Endothelial cell of umbilical vein (primary cell): ENCODE measurements at regions not wholly inside any gene's neighbourhood (a gene's known extent, or its start where the extent isn't known, plus 50 kb on each side); places are given as distances from the start of the nearest gene placed in this dataset.

ENCODE experiments used
- BruUV-seq: library from RNA; stranded (reverse); fragments of 400-500 nt; replicated peaks from 2 replicates; lab custom pipeline; 2021; lab: Mats Ljungman, UMichigan
- CTCF ChIA-PET: fragments of 300-600, 350-600 bp; sonication (Branson Sonifier 250); formaldehyde crosslinking; loops from one replicate; lab custom pipeline; 2021; ENCODE audit warnings: antibody characterized with exemption, inconsistent platforms; lab: Charles Lee
- POLR2A ChIA-PET: fragments of 300-600, 350-600 bp; sonication (Branson Sonifier 250); formaldehyde crosslinking; loops from one replicate; lab custom pipeline; 2021; ENCODE audit warnings: antibody characterized with exemption, inconsistent platforms; lab: Charles Lee
- DNase-seq: peaks from one replicate; pipeline ENCODE4 v3.0.0-alpha.2; 2011; ENCODE audit warnings: low read depth, low spot score
- FAIRE-seq: peaks from 2 replicates; lab custom pipeline; 2011; peaks lifted over from hg19 to GRCh38; lab: Jason Lieb, UNC
- H2AFZ ChIP-seq: 2 replicates; pipeline ENCODE4 v1.6.0; 2012; ENCODE audit warnings: low read depth, low read length, control low read depth, inconsistent platforms
- H3K27ac ChIP-seq: 2 replicates; pipeline ENCODE4 v1.5.1; 2011; ENCODE audit warnings: low read depth, mild to moderate bottlenecking, control low read depth, low read length, moderate library complexity; ENCODE audit not compliant: insufficient read depth
- H3K27me3 ChIP-seq, 2 experiments: 2 replicates each; pipeline versions ENCODE4 v1.6.0 to v1.6.1; 2011; ENCODE audit warnings: low read length in 2 of 2, mixed read lengths in 1 of 2; ENCODE audit not compliant: control insufficient read depth in 2 of 2, insufficient read depth in 2 of 2
- H3K36me3 ChIP-seq, 2 experiments: 2 replicates in 1 of 2; 3 replicates in 1 of 2; pipeline ENCODE4 v1.5.1; 2011; ENCODE audit warnings: low read length in 2 of 2, mild to moderate bottlenecking in 1 of 2, moderate library complexity in 1 of 2; ENCODE audit not compliant: control insufficient read depth in 2 of 2, insufficient read depth in 2 of 2; ENCODE audit errors: extremely low read depth in 1 of 2
- H3K4me1 ChIP-seq: 3 replicates; pipeline ENCODE4 v1.5.1; 2011; ENCODE audit warnings: mild to moderate bottlenecking, low read length; ENCODE audit not compliant: control insufficient read depth, insufficient read depth; ENCODE audit errors: extremely low read depth
- H3K4me2 ChIP-seq: 2 replicates; pipeline ENCODE4 v1.6.1; 2011; ENCODE audit warnings: low read length, control low read depth, mixed read lengths; ENCODE audit not compliant: insufficient read depth
- H3K4me3 ChIP-seq, 3 experiments: fragments of 200-600 bp in 1 of 3; sonication (generic), shearing (Covaris generic) in 1 of 3; replicated peaks in 1 of 3; 2 replicates each; pipeline ENCODE4 v1.5.1; 2011 to 2016; ENCODE audit warnings: control low read depth in 3 of 3, low read length in 3 of 3, mild to moderate bottlenecking in 2 of 3, inconsistent platforms in 1 of 3, low read depth in 1 of 3, moderate library complexity in 1 of 3; ENCODE audit not compliant: insufficient read depth in 1 of 3
- H3K79me2 ChIP-seq: 2 replicates; pipeline ENCODE4 v1.6.0; 2012; ENCODE audit warnings: low read length, inconsistent platforms; ENCODE audit not compliant: control insufficient read depth, insufficient read depth
- H3K9ac ChIP-seq: replicated peaks from 2 replicates; pipeline ENCODE3; 2011; ENCODE audit warnings: low read length, control low read depth; ENCODE audit not compliant: insufficient read depth; ENCODE audit errors: extremely low read depth
- H3K9me1 ChIP-seq: replicated peaks from 3 replicates; pipeline ENCODE4 v1.6.0; 2011; ENCODE audit warnings: mild to moderate bottlenecking, low read length; ENCODE audit not compliant: control insufficient read depth, insufficient read depth; ENCODE audit errors: extremely low read depth
- H3K9me3 ChIP-seq: replicated peaks from 2 replicates; pipeline ENCODE4 v1.5.1; 2012; ENCODE audit warnings: low read length, inconsistent platforms; ENCODE audit not compliant: control insufficient read depth, insufficient read depth
- H4K20me1 ChIP-seq: replicated peaks from 2 replicates; pipeline ENCODE3; 2011; ENCODE audit warnings: mild to moderate bottlenecking, low read length; ENCODE audit not compliant: control insufficient read depth, insufficient read depth; ENCODE audit errors: extremely low read depth
- CTCF ChIP-seq, 2 donors: IDR thresholded peaks; 1 replicate in 1 of 2; 2 replicates in 1 of 2; pipeline ENCODE4 v1.5.1; 2011; ENCODE audit warnings: low read length in 2 of 2, mild to moderate bottlenecking in 2 of 2, moderate library complexity in 2 of 2, control low read depth in 1 of 2, inconsistent platforms in 1 of 2, low read depth in 1 of 2; ENCODE audit not compliant: insufficient read depth in 1 of 2; ENCODE audit errors: extremely low read depth in 1 of 2
- EZH2 ChIP-seq: IDR thresholded peaks from 2 replicates; pipeline ENCODE4 v1.6.1; 2012; ENCODE audit warnings: borderline replicate concordance, low read depth, mild to moderate bottlenecking, moderate library complexity, low read length, inconsistent platforms; ENCODE audit not compliant: severe bottlenecking
- FOS ChIP-seq: IDR thresholded peaks from 2 replicates; pipeline ENCODE4 v1.6.1; 2011; ENCODE audit warnings: mild to moderate bottlenecking, low read length, moderate library complexity, borderline replicate concordance; ENCODE audit not compliant: insufficient read depth
- GATA2 ChIP-seq: IDR thresholded peaks from 2 replicates; pipeline ENCODE4 v1.7.0; 2011; ENCODE audit warnings: low read depth, mild to moderate bottlenecking, moderate library complexity, mixed read lengths, low read length; ENCODE audit not compliant: insufficient read length, insufficient read depth
- JUN ChIP-seq: IDR thresholded peaks from 2 replicates; pipeline ENCODE4 v1.6.1; 2011; ENCODE audit warnings: borderline replicate concordance, low read depth; ENCODE audit not compliant: insufficient read length, insufficient read depth
- MAX ChIP-seq: IDR thresholded peaks from 2 replicates; pipeline ENCODE4 v1.6.1; 2011; ENCODE audit not compliant: insufficient read depth, insufficient read length
- MYC ChIP-seq: IDR thresholded peaks from one replicate; pipeline ENCODE4 v1.6.1; 2011; ENCODE audit warnings: mild to moderate bottlenecking, low read depth, low read length
- POLR2A ChIP-seq: IDR thresholded peaks from 2 replicates; pipeline ENCODE4 v1.6.1; 2012; ENCODE audit warnings: low read depth, mild to moderate bottlenecking, control low read depth, low read length
- POLR2AphosphoS5 ChIP-seq: IDR thresholded peaks from 2 replicates; pipeline ENCODE4 v1.6.1; 2012; ENCODE audit warnings: low read depth, mild to moderate bottlenecking, control low read depth, low read length, moderate library complexity; ENCODE audit not compliant: insufficient read depth
- dilution Hi-C: fragments of 300-500 bp; cut with MboI; formaldehyde crosslinking; loops from one replicate; pipeline ENCODE4 v1.15.0; 2019; ENCODE audit warnings: low sequenced_read_pairs; ENCODE audit not compliant: extremely low pct_ligation_motif_present
- intact Hi-C: fragments of 100-400 bp; cut with micrococcal nuclease; formaldehyde crosslinking; loops from one replicate; pipeline ENCODE4 v1.10.0; 2022

- no peak for DNase-seq
- ChIA-PET CTCF (no interaction called here), POLR2A (no interaction called here)
- no peak for TF ChIP-seq POLR2A
- no peak for TF ChIP-seq JUN
- TF ChIP-seq FOS, result no peak
- TF ChIP-seq MYC, result no peak
- TF ChIP-seq MAX, result no peak
- no peak for TF ChIP-seq POLR2AphosphoS5
- TF ChIP-seq CTCF (IDR thresholded peaks at IDR 0.05; ENCODE audit: extremely low read depth in 1 of 2, insufficient read depth in 1 of 2, low read depth in 1 of 2, low read length in 2 of 2), result no peak
- TF ChIP-seq EZH2, result no peak
- TF ChIP-seq GATA2, result no peak
- Histone ChIP-seq H2AFZ (no peak overlapping the region), H3K4me2 (no peak overlapping the region), H3K79me2 (no peaks in the 10 kb centered on the region), H3K36me3 (no peaks in the 10 kb centered on the region), H3K4me3 (no peak overlapping the region), H3K27me3 (no peaks in the 10 kb centered on the region), H4K20me1 (no peaks in the 10 kb centered on the region), H3K9me1 (no peaks in the 10 kb centered on the region), H3K27ac (no peak overlapping the region), H3K4me1 (no peaks in the 10 kb centered on the region), H3K9ac (no peak overlapping the region), H3K9me3 (no peaks in the 10 kb centered on the region)
- no peak for FAIRE-seq
- intact Hi-C loops, result no loop called here
- no TSS peak for BruUV-seq
- dilution Hi-C loops, result no loop called here
Observed at GRCh38 chr20:20894753-20895152, 182.3 kb upstream of the RALGAPA2 start.
